ENCODE measurements at regions not wholly inside any gene's neighbourhood (a gene's known extent, or its start where the extent isn't known, plus 50 kb on each side); places are given as distances from the start of the nearest gene placed in this dataset.

DNA sequence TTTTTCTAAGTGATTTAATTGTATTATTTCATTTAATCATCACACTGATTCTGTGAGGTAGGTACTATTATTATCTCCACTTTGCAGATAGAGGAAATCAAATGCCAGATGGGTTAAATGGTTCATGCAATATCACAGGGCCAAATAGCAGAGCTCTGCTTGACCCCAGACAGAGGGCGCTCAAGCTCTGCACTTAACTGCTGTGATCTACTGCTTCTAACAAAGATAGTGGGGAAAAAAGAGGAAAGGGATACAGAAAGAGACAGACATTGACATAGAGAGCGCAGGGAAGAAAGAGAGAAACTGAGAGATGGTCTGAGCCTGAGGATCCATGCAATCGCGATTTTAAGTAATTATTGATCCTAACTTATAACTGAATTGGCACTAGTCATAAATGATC, 279.1 kb upstream of the THRB start:
- peak; percentile 67 for DNase-seq (ENCODE audit: low read depth)
- TF ChIP-seq, protein P1, sequence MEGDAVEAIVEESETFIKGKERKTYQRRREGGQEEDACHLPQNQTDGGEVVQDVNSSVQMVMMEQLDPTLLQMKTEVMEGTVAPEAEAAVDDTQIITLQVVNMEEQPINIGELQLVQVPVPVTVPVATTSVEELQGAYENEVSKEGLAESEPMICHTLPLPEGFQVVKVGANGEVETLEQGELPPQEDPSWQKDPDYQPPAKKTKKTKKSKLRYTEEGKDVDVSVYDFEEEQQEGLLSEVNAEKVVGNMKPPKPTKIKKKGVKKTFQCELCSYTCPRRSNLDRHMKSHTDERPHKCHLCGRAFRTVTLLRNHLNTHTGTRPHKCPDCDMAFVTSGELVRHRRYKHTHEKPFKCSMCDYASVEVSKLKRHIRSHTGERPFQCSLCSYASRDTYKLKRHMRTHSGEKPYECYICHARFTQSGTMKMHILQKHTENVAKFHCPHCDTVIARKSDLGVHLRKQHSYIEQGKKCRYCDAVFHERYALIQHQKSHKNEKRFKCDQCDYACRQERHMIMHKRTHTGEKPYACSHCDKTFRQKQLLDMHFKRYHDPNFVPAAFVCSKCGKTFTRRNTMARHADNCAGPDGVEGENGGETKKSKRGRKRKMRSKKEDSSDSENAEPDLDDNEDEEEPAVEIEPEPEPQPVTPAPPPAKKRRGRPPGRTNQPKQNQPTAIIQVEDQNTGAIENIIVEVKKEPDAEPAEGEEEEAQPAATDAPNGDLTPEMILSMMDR (conservative IDR thresholded peaks at IDR 0.05; ENCODE audit: control insufficient read depth, insufficient read depth, low read depth, low read length), result peak; percentile 91
- H3K4me3 ChIP-seq (ENCODE audit: control insufficient read depth, low read depth, low read length), result no peak overlapping the region

DNA sequence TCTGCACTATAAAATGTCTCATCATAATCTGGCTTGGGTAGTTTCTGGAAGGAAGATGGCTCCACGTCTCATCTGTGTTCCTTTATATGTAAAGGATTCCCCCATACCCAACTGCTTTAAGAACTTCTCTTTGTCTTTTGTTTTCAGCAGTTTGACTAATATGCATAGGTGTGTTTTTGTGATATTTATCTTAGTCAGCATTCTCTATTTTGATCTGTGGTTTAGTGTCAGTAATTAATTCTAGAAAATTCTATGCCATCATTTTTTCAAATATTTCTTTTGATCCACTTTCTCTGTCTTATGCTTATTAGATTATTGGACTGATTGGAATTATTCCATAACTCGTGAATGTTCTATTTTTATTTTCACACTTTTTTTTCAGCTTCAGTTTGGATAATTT, 286.3 kb upstream of the THRB start:
- DNase-seq (ENCODE audit: low read depth), result no peak
- no peak overlapping the region for H3K4me3 ChIP-seq (ENCODE audit: control insufficient read depth, low read depth, low read length)
- TF ChIP-seq, protein P1 (conservative IDR thresholded peaks at IDR 0.05; ENCODE audit: control insufficient read depth, insufficient read depth, low read depth, low read length), result no peak

- H3K4me3 ChIP-seq (ENCODE audit: control insufficient read depth, low read depth, low read length), result no peak overlapping the region
- TF ChIP-seq, protein P1 (conservative IDR thresholded peaks at IDR 0.05; ENCODE audit: control insufficient read depth, insufficient read depth, low read depth, low read length), result no peak
- no peak for DNase-seq (ENCODE audit: low read depth)
Observed at GRCh38 chr3:24781454-24781853, 286.8 kb upstream of the THRB start.

DNA sequence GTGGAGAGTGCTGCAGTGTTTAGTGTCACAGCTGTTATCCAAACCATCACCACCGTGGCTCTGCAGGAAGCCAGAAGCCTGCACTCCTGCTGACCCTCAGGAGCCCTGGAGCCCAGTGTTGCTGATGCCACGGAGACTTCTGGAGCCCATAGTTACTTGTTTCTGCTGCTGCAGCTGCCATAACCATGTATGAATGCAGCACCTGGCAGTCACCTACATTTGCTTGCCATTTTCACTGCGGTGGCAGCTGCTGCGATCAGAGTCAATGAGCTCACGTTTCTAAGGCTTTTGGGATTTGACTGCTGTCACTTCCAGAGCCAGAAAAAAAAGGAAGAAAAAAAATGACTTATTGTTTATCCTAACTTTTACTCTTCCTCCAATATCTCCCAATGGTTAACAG, 299.2 kb upstream of the THRB start:
- no peak overlapping the region for H3K4me3 ChIP-seq (ENCODE audit: control insufficient read depth, low read depth, low read length)
- no peak for DNase-seq (ENCODE audit: low read depth)
- TF ChIP-seq, protein P1 (conservative IDR thresholded peaks at IDR 0.05; ENCODE audit: control insufficient read depth, insufficient read depth, low read depth, low read length), result no peak

DNA sequence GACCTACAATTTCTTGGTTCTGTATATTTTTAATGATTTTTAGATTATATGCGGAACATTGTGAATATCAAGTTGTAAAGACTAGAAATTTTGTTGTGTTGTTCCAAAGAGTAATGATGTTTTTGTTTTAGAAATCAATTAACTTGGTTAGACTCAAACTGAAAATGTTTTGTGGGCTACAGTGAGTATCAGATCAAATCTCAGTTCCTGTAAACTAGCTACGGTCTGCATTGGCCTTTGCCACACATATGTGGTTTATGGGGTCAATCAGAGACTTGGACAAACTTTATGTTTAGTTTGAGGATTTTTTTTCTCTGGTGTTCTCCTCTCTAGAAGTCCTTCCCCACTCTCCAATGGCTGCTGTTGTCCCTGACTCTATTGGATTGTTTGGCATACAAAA, 308.0 kb upstream of the THRB start:
- DNase-seq (ENCODE audit: low read depth), result no peak
- TF ChIP-seq, protein P1 (conservative IDR thresholded peaks at IDR 0.05; ENCODE audit: control insufficient read depth, insufficient read depth, low read depth, low read length), result no peak
- H3K4me3 ChIP-seq (ENCODE audit: control insufficient read depth, low read depth, low read length), result no peak overlapping the region

- no peak for DNase-seq (ENCODE audit: low read depth)
- TF ChIP-seq, protein P1 (conservative IDR thresholded peaks at IDR 0.05; ENCODE audit: control insufficient read depth, insufficient read depth, low read depth, low read length), result no peak
- no peak overlapping the region for H3K4me3 ChIP-seq (ENCODE audit: control insufficient read depth, low read depth, low read length)
Observed at GRCh38 chr3:24804095-24804494, 309.4 kb upstream of the THRB start.

DNA sequence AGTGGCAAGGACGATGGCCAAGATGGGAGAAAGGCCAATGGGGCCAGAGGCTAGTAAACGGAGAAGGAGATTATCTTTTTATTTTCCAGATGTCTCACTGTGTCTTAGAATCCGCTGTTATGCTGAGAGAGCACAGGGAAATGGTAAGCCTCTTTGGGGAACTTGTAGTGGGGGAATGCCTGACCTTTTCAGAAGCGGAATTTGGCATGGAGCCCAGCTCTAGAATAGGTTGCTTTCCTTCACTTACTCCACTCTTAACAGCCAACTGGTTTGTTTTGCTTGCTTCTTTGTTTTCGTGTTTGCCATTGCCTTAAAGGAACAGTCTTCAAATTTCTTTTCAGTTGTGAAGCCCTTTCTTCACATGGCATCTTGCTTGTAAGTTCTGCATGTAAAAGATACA, 316.2 kb upstream of the THRB start:
- no peak for DNase-seq (ENCODE audit: low read depth)
- TF ChIP-seq, protein P1 (conservative IDR thresholded peaks at IDR 0.05; ENCODE audit: control insufficient read depth, insufficient read depth, low read depth, low read length), result no peak
- no peak overlapping the region for H3K4me3 ChIP-seq (ENCODE audit: control insufficient read depth, low read depth, low read length)
